H1 (cell line): ENCODE measurements at regions not wholly inside any gene's neighbourhood (a gene's known extent, or its start where the extent isn't known, plus 50 kb on each side); places are given as distances from the start of the nearest gene placed in this dataset.

ENCODE experiments used
- CEBPB ChIP-seq: IDR thresholded peaks from 2 replicates; pipeline ENCODE4 v1.6.1; 2012; ENCODE audit warnings: low read depth, low read length
- CREB1 ChIP-seq: IDR thresholded peaks from 2 replicates; pipeline ENCODE4 v1.6.1; 2012; ENCODE audit warnings: inconsistent platforms
- NANOG ChIP-seq: IDR thresholded peaks from 2 replicates; pipeline ENCODE4 v1.6.1; 2011; ENCODE audit warnings: low read length, low read depth, mild to moderate bottlenecking, inconsistent platforms; ENCODE audit not compliant: insufficient read depth, poor library complexity, severe bottlenecking
- NRF1 ChIP-seq: IDR thresholded peaks from 2 replicates; pipeline ENCODE4 v1.6.1; 2011; ENCODE audit warnings: mild to moderate bottlenecking, low read depth, low read length, improper control_type of control experiment

DNA sequence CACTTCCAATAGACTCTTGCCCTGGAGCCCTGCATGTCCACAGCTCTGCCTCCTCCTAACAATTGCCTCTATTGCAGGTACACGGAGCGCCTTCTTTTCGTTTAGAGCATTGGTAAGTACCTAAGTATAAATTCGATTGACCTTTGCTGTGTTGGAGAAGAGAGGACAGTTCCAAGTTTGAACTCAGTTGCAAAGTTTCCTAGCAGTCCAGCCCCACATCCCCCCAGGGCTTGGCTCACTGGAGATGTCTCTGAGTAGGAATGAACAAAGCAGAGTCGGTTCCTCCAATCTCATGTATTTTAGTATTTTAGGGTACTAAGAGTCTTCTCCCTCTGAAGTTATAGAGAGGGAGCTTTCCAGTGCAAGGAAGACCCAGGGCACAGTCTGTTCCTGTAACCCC, 238.9 kb upstream of the AJAP1 start (continued):
- TF ChIP-seq NANOG (no peak), CREB1 (no peak), CEBPB (no peak), NRF1 (no peak)
